Omental fat pad (tissue), 3 donors: ENCODE measurements at regions not wholly inside any gene's neighbourhood (a gene's known extent, or its start where the extent isn't known, plus 50 kb on each side); places are given as distances from the start of the nearest gene placed in this dataset.

ENCODE experiments used
- ATAC-seq: fragments of 150-250 bp; one replicate; pipeline ENCODE4 v1.9.1; 2016; ENCODE audit warnings: mild to moderate bottlenecking, moderate library complexity; ENCODE audit not compliant: low FRiP score
- DNase-seq: peaks from one replicate; pipeline ENCODE4 v3.0.0-alpha.2; 2019; ENCODE audit warnings: low spot score
- CTCF ChIP-seq, 3 donors: fragments of 450-650 bp; IDR thresholded peaks; one replicate each; pipeline ENCODE4 v1.5.1; 2016 to 2017; ENCODE audit warnings: antibody characterized with exemption in 3 of 3, mild to moderate bottlenecking in 3 of 3, moderate library complexity in 2 of 3

- TF ChIP-seq CTCF (IDR thresholded peaks at IDR 0.05) = no peak
- DNase-seq (no peak), ATAC-seq (no peak)
These were observed 374.0 kb downstream of the UQCRFS1 start for GRCh38 chr19:28838909-28839308.

- no peak for ATAC-seq
- TF ChIP-seq CTCF (IDR thresholded peaks at IDR 0.05) = no peak
- DNase-seq = no peak
These were observed 376.5 kb downstream of the UQCRFS1 start for GRCh38 chr19:28836421-28836820.

GRCh38 chr19:28834996-28835395 is 378.0 kb downstream of the UQCRFS1 start:
- no peak for TF ChIP-seq CTCF (IDR thresholded peaks at IDR 0.05)
- DNase-seq = no peak
- ATAC-seq = no peak

GRCh38 chr19:28831462-28831861 is 381.5 kb downstream of the UQCRFS1 start:
- ATAC-seq = no peak
- no peak for TF ChIP-seq CTCF (IDR thresholded peaks at IDR 0.05)
- DNase-seq = no peak

- ATAC-seq (no peak), DNase-seq (no peak)
These were observed 383.2 kb downstream of the UQCRFS1 start for GRCh38 chr19:28829762-28830161.

GRCh38 chr19:28829359-28829758 is 383.6 kb downstream of the UQCRFS1 start:
- no peak for TF ChIP-seq CTCF (IDR thresholded peaks at IDR 0.05)
- ATAC-seq (no peak), DNase-seq (no peak)

More at GRCh38 chr19:28829762-28830161, 383.2 kb downstream of the UQCRFS1 start:
- TF ChIP-seq CTCF (IDR thresholded peaks at IDR 0.05) = no peak

- no peak for TF ChIP-seq CTCF (IDR thresholded peaks at IDR 0.05)
- no peak for ATAC-seq
- DNase-seq = no peak
These were observed 384.6 kb downstream of the UQCRFS1 start for GRCh38 chr19:28828276-28828870.
